ENCODE measurements at regions not wholly inside any gene's neighbourhood (a gene's known extent, or its start where the extent isn't known, plus 50 kb on each side); places are given as distances from the start of the nearest gene placed in this dataset.

GRCh38 chrX:25076941-25077500 is 61.3 kb upstream of the ARX start:
- no peak for TF ChIP-seq ETS1 (IDR thresholded peaks at IDR 0.05)
- TF ChIP-seq JUNB (IDR thresholded peaks at IDR 0.05; ENCODE audit: unreplicated experiment): no peak
- TF ChIP-seq ZNF331 (CRISPR knock-in tag; IDR thresholded peaks at IDR 0.05; ENCODE audit: low read depth): no peak
- TF ChIP-seq EZH2 (IDR thresholded peaks at IDR 0.05; ENCODE audit: low read depth, unreplicated experiment): no peak
- no peak for TF ChIP-seq CTCF (conservative IDR thresholded peaks at IDR 0.05; ENCODE audit: low read depth in 2 of 2)
- no peak for ATAC-seq
- no peaks in the 10 kb centered on the region for H3K36me3 Mint-ChIP-seq (ENCODE audit: low read depth)

GRCh38 chrX:25072247-25072646 is 56.5 kb upstream of the ARX start:
- H3K27ac ChIP-seq (ENCODE audit: low read depth): no peak overlapping the region
- H3K36me3 Mint-ChIP-seq (ENCODE audit: low read depth): no peaks in the 10 kb centered on the region

More at GRCh38 chrX:25076941-25077500, 61.3 kb upstream of the ARX start:
- H3K27ac Mint-ChIP-seq: no peak overlapping the region
- H3K27me3 Mint-ChIP-seq (ENCODE audit: insufficient read depth, low read depth, poor library complexity): peaks cover 3% of the 10 kb centered on the region
- Histone ChIP-seq H2AFZ (no peak overlapping the region), H3K27ac (ENCODE audit: low read depth) (no peak overlapping the region), H3K9me2 (ENCODE audit: insufficient read depth) (no peaks in the 10 kb centered on the region), H3K4me2 (no peak overlapping the region), H3K79me2 (replicated peaks; ENCODE audit: insufficient read depth) (no peaks in the 10 kb centered on the region), H3K4me1 (ENCODE audit: insufficient read depth) (no peaks in the 10 kb centered on the region), H4K20me1 (replicated peaks; ENCODE audit: insufficient read depth) (no peaks in the 10 kb centered on the region), H3K4me3 (no peak overlapping the region), H3F3A (replicated peaks; ENCODE audit: low read depth) (no peaks in the 10 kb centered on the region), H3K36me3 (ENCODE audit: insufficient read depth) (no peaks in the 10 kb centered on the region), H3K27me3 (ENCODE audit: insufficient read depth) (no peaks in the 10 kb centered on the region)
- H3K4me3 Mint-ChIP-seq: no peak overlapping the region
- H3K4me1 Mint-ChIP-seq: 0 out of 3 replicates have a peak, but pooled peaks cover 4% of the 10 kb centered on the region
- no peak for DNase-seq (ENCODE audit: low spot score)
- H3K9me3 Mint-ChIP-seq: no peaks in the 10 kb centered on the region

More at GRCh38 chrX:25072247-25072646, 56.5 kb upstream of the ARX start:
- Histone ChIP-seq H3K4me3 (no peak overlapping the region), H4K20me1 (replicated peaks; ENCODE audit: insufficient read depth) (no peaks in the 10 kb centered on the region), H3K79me2 (replicated peaks; ENCODE audit: insufficient read depth) (no peaks in the 10 kb centered on the region), H3K27me3 (ENCODE audit: insufficient read depth) (no peaks in the 10 kb centered on the region), H3F3A (replicated peaks; ENCODE audit: low read depth) (no peaks in the 10 kb centered on the region), H3K4me2 (no peak overlapping the region), H3K9me2 (ENCODE audit: insufficient read depth) (no peaks in the 10 kb centered on the region), H3K4me1 (ENCODE audit: insufficient read depth) (no peaks in the 10 kb centered on the region), H3K36me3 (ENCODE audit: insufficient read depth) (no peaks in the 10 kb centered on the region), H2AFZ (no peak overlapping the region)
- TF ChIP-seq CREB1 (CRISPR knock-in tag; IDR thresholded peaks at IDR 0.05; ENCODE audit: low read depth) (no peak), JUNB (IDR thresholded peaks at IDR 0.05; ENCODE audit: unreplicated experiment) (no peak), POLR2AphosphoS5 (IDR thresholded peaks at IDR 0.05; ENCODE audit: low read depth) (no peak), CTCF (conservative IDR thresholded peaks at IDR 0.05; ENCODE audit: low read depth in 2 of 2) (no peak), ZNF331 (CRISPR knock-in tag; IDR thresholded peaks at IDR 0.05; ENCODE audit: low read depth) (no peak), ETS1 (IDR thresholded peaks at IDR 0.05) (no peak)
- no peak for DNase-seq (ENCODE audit: low spot score)
- ATAC-seq: no peak
- peaks cover 6% of the 10 kb centered on the region; the same call in 2 of the 3 replicates for H3K9me3 Mint-ChIP-seq
- H3K4me1 Mint-ChIP-seq: 0 out of 3 replicates have a peak, but pooled peaks cover 4% of the 10 kb centered on the region
- peaks cover 5% of the 10 kb centered on the region for H3K27me3 Mint-ChIP-seq (ENCODE audit: insufficient read depth, low read depth, poor library complexity)
- H3K27ac Mint-ChIP-seq: no peak overlapping the region
- no peak overlapping the region for H3K4me3 Mint-ChIP-seq
